Fibroblast of pulmonary artery (primary cell): ENCODE measurements at regions not wholly inside any gene's neighbourhood (a gene's known extent, or its start where the extent isn't known, plus 50 kb on each side); places are given as distances from the start of the nearest gene placed in this dataset.
A peak's percentile ranks its signal among the peaks of the same experiment; 100 is the strongest.
"Not testable (repeated sequence)": the region's sequence is repeated elsewhere in the genome, so short reads cannot be mapped to it uniquely, and the experiment has no call there.

Experiments
- DNase-seq: peaks from one replicate; pipeline ENCODE4 v3.0.0-alpha.2; 2010; ENCODE audit warnings: low read depth
- H3K4me3 ChIP-seq: replicated peaks from 2 replicates; pipeline ENCODE4 v1.5.1; 2011; ENCODE audit warnings: low read depth, mild to moderate bottlenecking, control low read depth, low read length, moderate library complexity
- TF ChIP-seq, protein P1 (sequence below): IDR thresholded peaks from 2 replicates; pipeline ENCODE4 v1.5.1; 2011; ENCODE audit warnings: mild to moderate bottlenecking, control low read depth, low read length, inconsistent platforms; ENCODE audit errors: missing control alignments

DNA sequence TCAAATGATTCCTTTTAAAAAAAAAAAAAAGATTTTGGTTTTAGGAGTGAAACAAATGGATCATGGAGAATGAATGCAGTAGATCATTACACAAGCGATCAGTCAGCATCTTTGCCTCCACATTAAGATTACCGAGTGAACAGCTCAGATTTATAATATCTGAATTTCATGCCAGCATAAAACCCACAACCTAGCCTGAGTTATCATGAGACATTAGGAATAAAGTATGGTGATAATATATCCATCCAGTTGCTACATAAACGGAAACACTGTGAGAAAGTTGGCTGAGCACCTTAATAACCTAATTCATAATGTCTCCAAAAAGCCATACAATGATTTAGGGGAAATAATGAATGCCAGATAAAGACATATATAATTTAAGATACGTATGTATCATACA lies 553.1 kb upstream of the TUSC1 start:
- TF ChIP-seq, protein P1, sequence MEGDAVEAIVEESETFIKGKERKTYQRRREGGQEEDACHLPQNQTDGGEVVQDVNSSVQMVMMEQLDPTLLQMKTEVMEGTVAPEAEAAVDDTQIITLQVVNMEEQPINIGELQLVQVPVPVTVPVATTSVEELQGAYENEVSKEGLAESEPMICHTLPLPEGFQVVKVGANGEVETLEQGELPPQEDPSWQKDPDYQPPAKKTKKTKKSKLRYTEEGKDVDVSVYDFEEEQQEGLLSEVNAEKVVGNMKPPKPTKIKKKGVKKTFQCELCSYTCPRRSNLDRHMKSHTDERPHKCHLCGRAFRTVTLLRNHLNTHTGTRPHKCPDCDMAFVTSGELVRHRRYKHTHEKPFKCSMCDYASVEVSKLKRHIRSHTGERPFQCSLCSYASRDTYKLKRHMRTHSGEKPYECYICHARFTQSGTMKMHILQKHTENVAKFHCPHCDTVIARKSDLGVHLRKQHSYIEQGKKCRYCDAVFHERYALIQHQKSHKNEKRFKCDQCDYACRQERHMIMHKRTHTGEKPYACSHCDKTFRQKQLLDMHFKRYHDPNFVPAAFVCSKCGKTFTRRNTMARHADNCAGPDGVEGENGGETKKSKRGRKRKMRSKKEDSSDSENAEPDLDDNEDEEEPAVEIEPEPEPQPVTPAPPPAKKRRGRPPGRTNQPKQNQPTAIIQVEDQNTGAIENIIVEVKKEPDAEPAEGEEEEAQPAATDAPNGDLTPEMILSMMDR = no peak
- no peak for DNase-seq
- no peak overlapping the region for H3K4me3 ChIP-seq

- TF ChIP-seq, protein P1 = no peak
- no peak for DNase-seq
- no peak overlapping the region for H3K4me3 ChIP-seq
Measured at GRCh38 chr9:26229324-26230054, 551.2 kb upstream of the TUSC1 start.

- TF ChIP-seq, protein P1 = no peak
- no peak overlapping the region for H3K4me3 ChIP-seq
Measured at GRCh38 chr9:26228273-26228672, 550.0 kb upstream of the TUSC1 start.

DNA sequence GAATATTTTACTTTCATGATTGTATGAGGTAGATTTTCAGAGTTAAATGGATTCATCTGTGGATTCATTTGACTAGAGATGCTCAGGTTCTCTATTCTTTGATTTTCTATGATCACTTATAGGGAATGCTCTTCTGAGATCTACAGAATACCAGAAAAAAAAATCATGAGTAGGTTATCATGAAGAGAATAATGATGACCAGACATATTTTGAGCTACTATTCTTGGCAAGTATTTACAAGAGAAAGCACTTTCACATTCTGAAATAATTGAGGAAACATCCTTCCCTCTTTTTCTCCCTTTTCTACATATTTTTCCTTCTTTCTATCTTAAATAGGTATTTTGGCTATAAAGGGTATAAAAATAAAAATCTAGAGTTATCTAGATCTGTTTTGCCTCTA lies 543.0 kb upstream of the TUSC1 start:
- H3K4me3 ChIP-seq = no peak overlapping the region
- TF ChIP-seq, protein P1 = no peak
- DNase-seq = no peak

More at GRCh38 chr9:26228273-26228672, 550.0 kb upstream of the TUSC1 start:
- no peak for DNase-seq

GRCh38 chr9:26220367-26220766 lies 542.1 kb upstream of the TUSC1 start:
- no peak for DNase-seq

GRCh38 chr9:26219961-26220360 lies 541.7 kb upstream of the TUSC1 start:
- TF ChIP-seq, protein P1 = no peak

More at GRCh38 chr9:26220367-26220766, 542.1 kb upstream of the TUSC1 start:
- H3K4me3 ChIP-seq = no peak overlapping the region
- TF ChIP-seq, protein P1 = no peak

GRCh38 chr9:26216702-26217101 lies 538.5 kb upstream of the TUSC1 start:
- no peak overlapping the region for H3K4me3 ChIP-seq
- TF ChIP-seq, protein P1 = no peak
- no peak for DNase-seq

More at GRCh38 chr9:26219961-26220360, 541.7 kb upstream of the TUSC1 start:
- no peak overlapping the region for H3K4me3 ChIP-seq
- peak; percentile 5 for DNase-seq

- not testable (repeated sequence) for DNase-seq, H3K4me3 ChIP-seq
Measured at GRCh38 chr9:26214713-26215444, 536.6 kb upstream of the TUSC1 start.
